Esophagus muscularis mucosa (tissue), 4 donors: ENCODE measurements at regions not wholly inside any gene's neighbourhood (a gene's known extent, or its start where the extent isn't known, plus 50 kb on each side); places are given as distances from the start of the nearest gene placed in this dataset.

ENCODE experiments used
- CTCF ChIP-seq, 3 experiments: fragments of 200-600 bp in 2 of 3; fragments of 450-650 bp in 1 of 3; sonication (generic) in 2 of 3; IDR thresholded peaks; one replicate each; pipeline ENCODE4 v1.5.1; 2017 to 2019; ENCODE audit warnings: antibody characterized with exemption in 3 of 3, mild to moderate bottlenecking in 2 of 3, moderate library complexity in 1 of 3
- EP300 ChIP-seq: sonication (generic); formaldehyde crosslinking; IDR thresholded peaks from one replicate; pipeline ENCODE4 v1.6.1; 2017; ENCODE audit warnings: antibody characterized with exemption
- POLR2A ChIP-seq: fragments of 450-650 bp; IDR thresholded peaks from one replicate; pipeline ENCODE4 v1.6.1; 2017; ENCODE audit warnings: antibody characterized with exemption, moderate library complexity, mild to moderate bottlenecking, low read depth
- POLR2AphosphoS5 ChIP-seq, 2 donors: sonication (generic); formaldehyde crosslinking; IDR thresholded peaks; one replicate each; pipeline ENCODE4 v1.6.1; 2017; ENCODE audit warnings: antibody characterized with exemption in 2 of 2

GRCh38 chr21:17931080-17931479, 111.9 kb upstream of the C21orf91 start:
- peak in 1 of 3 experiments; percentile 15 for TF ChIP-seq CTCF (IDR thresholded peaks at IDR 0.05)
- TF ChIP-seq POLR2A, result no peak
- no peak for TF ChIP-seq POLR2AphosphoS5 (IDR thresholded peaks at IDR 0.05)
- no peak for TF ChIP-seq EP300
